K562 (cell line): ENCODE measurements at regions not wholly inside any gene's neighbourhood (a gene's known extent, or its start where the extent isn't known, plus 50 kb on each side); places are given as distances from the start of the nearest gene placed in this dataset.

Experiments used
- ATAC-seq: fragments of 200-7000 bp; cut with Tn5 transposase; 3 replicates; pipeline ENCODE4 v1.9.1; 2020; ENCODE audit warnings: moderate library complexity
- BruUV-seq: library from RNA; stranded (reverse); fragments of 400-500 nt; replicated peaks from 2 replicates; lab custom pipeline; 2021; lab: Mats Ljungman, UMichigan
- CTCF ChIA-PET: fragments of 300-600 bp; formaldehyde crosslinking; extraction: SDS; loops from one replicate; lab custom pipeline; 2021; ENCODE audit warnings: low intra/inter-chr PET ratio; lab: Yijun Ruan, JAX
- POLR2A ChIA-PET: fragments of 300-600, 350-650 bp; sonication (Branson Sonifier 250); formaldehyde crosslinking; extraction: SDS; loops from one replicate; lab custom pipeline; 2021; ENCODE audit warnings: antibody characterized with exemption, inconsistent platforms; lab: Yijun Ruan, JAX
- DNase-seq, 4 experiments: peaks; one replicate each; pipeline versions ENCODE4 v3.0.0 to v3.0.0-alpha.2; 2011 to 2018; ENCODE audit warnings: low spot score in 3 of 4, mixed read lengths in 3 of 4; ENCODE audit errors: extremely low read depth in 1 of 4
- FAIRE-seq: peaks from 2 replicates; lab custom pipeline; 2011; peaks lifted over from hg19 to GRCh38; lab: Jason Lieb, UNC
- H2AFZ ChIP-seq: 2 replicates; pipeline ENCODE4 v1.6.0; 2011; ENCODE audit warnings: low read depth, low read length, control low read depth, inconsistent platforms
- H3K27ac ChIP-seq: fragments of 200-600 bp; 3 replicates; pipeline ENCODE4 v1.8.0; 2011; ENCODE audit warnings: low read depth, mild to moderate bottlenecking, control low read depth, inconsistent platforms, low read length, moderate library complexity, mixed read lengths; ENCODE audit errors: extremely low read depth
- H3K27me3 ChIP-seq, 2 experiments: fragments of 300-600 bp in 1 of 2; 2 replicates in 1 of 2; 3 replicates in 1 of 2; pipeline versions ENCODE4 v1.6.0 to v1.8.0; 2011; ENCODE audit warnings: inconsistent platforms in 2 of 2, low read length in 2 of 2, mild to moderate bottlenecking in 1 of 2, mixed read lengths in 1 of 2, moderate library complexity in 1 of 2; ENCODE audit not compliant: control insufficient read depth in 2 of 2, insufficient read depth in 2 of 2
- H3K36me3 ChIP-seq: fragments of 300-600 bp; 3 replicates; pipeline ENCODE4 v1.8.0; 2011; ENCODE audit warnings: mild to moderate bottlenecking, low read length, inconsistent platforms; ENCODE audit not compliant: control insufficient read depth, insufficient read depth
- H3K4me1 ChIP-seq, 2 experiments: fragments of 200-600 bp in 1 of 2; replicated peaks in 1 of 2; 2 replicates in 1 of 2; 3 replicates in 1 of 2; pipeline versions ENCODE4 v1.5.1 to v1.8.0; 2011; ENCODE audit warnings: inconsistent platforms in 2 of 2, low read length in 2 of 2, mild to moderate bottlenecking in 1 of 2, mixed read lengths in 1 of 2, moderate library complexity in 1 of 2; ENCODE audit not compliant: control insufficient read depth in 2 of 2, insufficient read depth in 2 of 2
- H3K4me2 ChIP-seq: 2 replicates; pipeline ENCODE4 v1.6.1; 2011; ENCODE audit warnings: low read length, control low read depth, inconsistent platforms, mixed read lengths; ENCODE audit not compliant: insufficient read depth
- H3K4me3 ChIP-seq: fragments of 200-600 bp; sonication (generic), shearing (Covaris generic); 2 replicates; pipeline ENCODE4 v1.5.1; 2016; ENCODE audit warnings: control low read depth, inconsistent platforms
- H3K79me2 ChIP-seq: fragments of 200-600 bp; 3 replicates; pipeline ENCODE4 v1.8.0; 2011; ENCODE audit warnings: low read length, inconsistent platforms; ENCODE audit not compliant: control insufficient read depth, insufficient read depth
- H3K9ac ChIP-seq, 2 experiments: 2 replicates each; pipeline versions ENCODE4 v1.6.0 to v1.6.1; 2011; ENCODE audit warnings: low read depth in 2 of 2, low read length in 2 of 2, control low read depth in 1 of 2, inconsistent platforms in 1 of 2, mild to moderate bottlenecking in 1 of 2, mixed read lengths in 1 of 2; ENCODE audit not compliant: insufficient read depth in 1 of 2
- H3K9me1 ChIP-seq: one replicate; pipeline ENCODE4 v1.6.0; 2011; ENCODE audit warnings: inconsistent platforms, mild to moderate bottlenecking, low read length, moderate library complexity; ENCODE audit not compliant: control insufficient read depth, insufficient read depth
- H3K9me3 ChIP-seq: replicated peaks from 2 replicates; pipeline ENCODE4 v1.5.1; 2011; ENCODE audit warnings: low read depth, low read length, inconsistent platforms; ENCODE audit not compliant: control insufficient read depth, insufficient read depth
- H4K20me1 ChIP-seq: replicated peaks from 2 replicates; pipeline ENCODE4 v1.6.1; 2011; ENCODE audit warnings: low read length, inconsistent platforms, mixed read lengths; ENCODE audit not compliant: control insufficient read depth, insufficient read depth
- BACH1 ChIP-seq: fragments of 200-800 bp; sonication (Bioruptor generic); IDR thresholded peaks from 2 replicates; pipeline ENCODE4 v1.6.1; 2016; ENCODE audit warnings: missing genetic modification characterization, missing compliant biosample characterization
- CHD1 ChIP-seq: fragments of 200-600 bp; sonication (generic); IDR thresholded peaks from one replicate; pipeline ENCODE4 v1.6.1; 2012; ENCODE audit warnings: mild to moderate bottlenecking, moderate library complexity, low read length, inconsistent platforms
- CREBBP ChIP-seq: IDR thresholded peaks from one replicate; pipeline ENCODE4 v1.6.1; 2012; ENCODE audit warnings: low read depth, mild to moderate bottlenecking, control low read depth, inconsistent platforms, low read length
- MAFG ChIP-seq: fragments of 450-650 bp; conservative IDR thresholded peaks from 2 replicates; pipeline ENCODE4 v1.6.1; 2016; ENCODE audit warnings: missing genetic modification characterization, missing compliant biosample characterization
- MTA2 ChIP-seq: fragments of 450-650 bp; IDR thresholded peaks from 2 replicates; pipeline ENCODE4 v1.6.1; 2016; ENCODE audit warnings: low read depth
- PCBP1 ChIP-seq: fragments of 200-400 bp; formaldehyde crosslinking; IDR thresholded peaks from 2 replicates; pipeline ENCODE4 v1.6.1; 2018; ENCODE audit warnings: mild to moderate bottlenecking, low read depth, low read length; ENCODE audit not compliant: poor library complexity, severe bottlenecking
- PHTF2 ChIP-seq: fragments of 250-450 bp; sonication (Bioruptor Pico); IDR thresholded peaks from 2 replicates; pipeline ENCODE4 v1.5.0; 2021; ENCODE audit warnings: mild to moderate bottlenecking
- SMAD4 ChIP-seq: fragments of 250-450 bp; sonication (Bioruptor Pico); conservative IDR thresholded peaks from 2 replicates; pipeline ENCODE4 v1.8.0; 2021; ENCODE audit warnings: inconsistent platforms, mild to moderate bottlenecking, moderate library complexity
- TEAD1 ChIP-seq, 2 experiments: fragments of 450-650 bp in 1 of 2; sonication (generic) in 1 of 2; formaldehyde crosslinking; IDR thresholded peaks; 2 replicates each; pipeline versions ENCODE4 v1.4.0 to v1.8.0; 2020 to 2022; ENCODE audit warnings: mild to moderate bottlenecking in 2 of 2, missing genetic modification reagents in 1 of 2
- ZKSCAN3 ChIP-seq: fragments of 250-450 bp; sonication (Bioruptor Pico); IDR thresholded peaks from 2 replicates; pipeline ENCODE4 v1.4.0; 2020
- ZKSCAN8 ChIP-seq: fragments of 200-800 bp; sonication (Bioruptor generic); IDR thresholded peaks from 2 replicates; pipeline ENCODE4 v1.6.1; 2016; ENCODE audit warnings: missing genetic modification characterization, missing compliant biosample characterization
- ZNF217 ChIP-seq: sonication (generic); formaldehyde crosslinking; IDR thresholded peaks from 2 replicates; pipeline ENCODE4 v1.8.0; 2022; ENCODE audit warnings: mild to moderate bottlenecking, missing genetic modification reagents
- ZNF311 ChIP-seq: fragments of 250-450 bp; sonication (Bioruptor Pico); IDR thresholded peaks from 2 replicates; pipeline ENCODE4 v1.4.0; 2020; ENCODE audit warnings: mild to moderate bottlenecking, moderate library complexity
- ZNF79 ChIP-seq: fragments of 250-450 bp; sonication (Bioruptor Pico); IDR thresholded peaks from 2 replicates; pipeline ENCODE4 v1.4.0; 2020; ENCODE audit warnings: low read depth, mild to moderate bottlenecking, moderate library complexity
- WGBS: fragments of 100-300 bp; shearing (Covaris generic); methylation state at CpG from one replicate; pipeline ENCODE4 v1.1.6; 2016; ENCODE audit warnings: low coverage, mixed read lengths; ENCODE audit not compliant: insufficient coverage; ENCODE audit errors: missing lambda C conversion rate; 5-methylcytosine and 5-hydroxymethylcytosine counted together
- in situ Hi-C: fragments of 300-500 bp; cut with MboI; formaldehyde crosslinking; loops from 4 replicates; pipeline ENCODE4 v1.15.0; 2018; ENCODE audit warnings: inconsistent platforms, mixed read lengths
- intact Hi-C: fragments of 100-400 bp; cut with micrococcal nuclease; formaldehyde crosslinking; loops from 2 replicates; pipeline ENCODE4 v1.14.2; 2022
- TF ChIP-seq, protein P1 (sequence below): IDR thresholded peaks from 2 replicates; pipeline ENCODE4 v1.6.1; 2016; ENCODE audit warnings: missing genetic modification characterization, missing compliant biosample characterization
- TF ChIP-seq, protein P2 (sequence below): sonication (generic); formaldehyde crosslinking; IDR thresholded peaks from 2 replicates; pipeline ENCODE4 v1.8.0; 2022; ENCODE audit warnings: mild to moderate bottlenecking, missing genetic modification reagents, borderline replicate concordance

DNA sequence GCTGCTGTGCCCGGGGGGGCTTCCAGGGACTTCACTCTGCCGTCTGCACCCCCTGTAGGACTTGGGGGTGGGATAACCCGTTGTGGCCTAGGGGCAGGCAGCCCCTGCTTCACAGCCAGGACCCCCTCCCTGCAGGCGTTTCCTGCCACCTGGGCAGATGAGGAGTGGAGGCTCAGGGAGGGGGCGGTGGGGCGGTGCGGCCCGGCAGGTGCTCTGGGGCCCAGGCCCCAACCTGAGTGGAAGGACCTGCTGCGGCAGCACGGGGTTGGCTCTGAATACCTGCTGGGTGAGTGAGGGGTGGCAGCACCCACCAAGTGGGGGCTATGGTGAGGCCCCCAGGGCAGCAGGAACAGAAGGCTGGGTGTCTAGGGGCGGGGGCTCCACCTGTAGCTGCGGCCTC lies 78.6 kb upstream of the TTC34 start:
- Histone ChIP-seq H3K36me3 (no peaks in the 10 kb centered on the region), H3K4me3 (no peak overlapping the region), H2AFZ (no peak overlapping the region), H3K4me1 (peaks cover 0 to 11% of the 10 kb centered on the region in 2 experiments; a peak in 2 of 5 replicates), H3K9ac (no peak overlapping the region), H3K9me1 (no peaks in the 10 kb centered on the region), H3K27me3 (peaks cover 14 to 76% of the 10 kb centered on the region in 2 experiments; a peak in 3 of 5 replicates), H4K20me1 (no peaks in the 10 kb centered on the region; the same call in 1 of the 2 replicates), H3K79me2 (no peaks in the 10 kb centered on the region), H3K27ac (no peak overlapping the region), H3K4me2 (no peak overlapping the region), H3K9me3 (no peaks in the 10 kb centered on the region)
- FAIRE-seq (no peak), DNase-seq (no peak), ATAC-seq (no peak)
- in situ Hi-C loops (no loop called here), intact Hi-C loops (no loop called here)
- BruUV-seq = no TSS peak
- TF ChIP-seq ZNF217 (no peak), PCBP1 (no peak), ZNF311 (CRISPR knock-in tag) (no peak), MAFG (tag) (no peak), CHD1 (no peak), ZNF79 (CRISPR knock-in tag) (no peak), SMAD4 (CRISPR knock-in tag) (no peak), ZKSCAN8 (no peak), TEAD1 (CRISPR knock-in tag; IDR thresholded peaks at IDR 0.05) (no peak), ZKSCAN3 (CRISPR knock-in tag) (no peak), BACH1 (tag) (no peak), CREBBP (no peak), PHTF2 (CRISPR knock-in tag) (no peak), MTA2 (no peak)
- TF ChIP-seq, protein P1, sequence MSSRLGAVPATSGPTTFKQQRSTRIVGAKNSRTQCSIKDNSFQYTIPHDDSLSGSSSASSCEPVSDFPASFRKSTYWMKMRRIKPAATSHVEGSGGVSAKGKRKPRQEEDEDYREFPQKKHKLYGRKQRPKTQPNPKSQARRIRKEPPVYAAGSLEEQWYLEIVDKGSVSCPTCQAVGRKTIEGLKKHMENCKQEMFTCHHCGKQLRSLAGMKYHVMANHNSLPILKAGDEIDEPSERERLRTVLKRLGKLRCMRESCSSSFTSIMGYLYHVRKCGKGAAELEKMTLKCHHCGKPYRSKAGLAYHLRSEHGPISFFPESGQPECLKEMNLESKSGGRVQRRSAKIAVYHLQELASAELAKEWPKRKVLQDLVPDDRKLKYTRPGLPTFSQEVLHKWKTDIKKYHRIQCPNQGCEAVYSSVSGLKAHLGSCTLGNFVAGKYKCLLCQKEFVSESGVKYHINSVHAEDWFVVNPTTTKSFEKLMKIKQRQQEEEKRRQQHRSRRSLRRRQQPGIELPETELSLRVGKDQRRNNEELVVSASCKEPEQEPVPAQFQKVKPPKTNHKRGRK (tag) = no peak
- TF ChIP-seq, protein P2, sequence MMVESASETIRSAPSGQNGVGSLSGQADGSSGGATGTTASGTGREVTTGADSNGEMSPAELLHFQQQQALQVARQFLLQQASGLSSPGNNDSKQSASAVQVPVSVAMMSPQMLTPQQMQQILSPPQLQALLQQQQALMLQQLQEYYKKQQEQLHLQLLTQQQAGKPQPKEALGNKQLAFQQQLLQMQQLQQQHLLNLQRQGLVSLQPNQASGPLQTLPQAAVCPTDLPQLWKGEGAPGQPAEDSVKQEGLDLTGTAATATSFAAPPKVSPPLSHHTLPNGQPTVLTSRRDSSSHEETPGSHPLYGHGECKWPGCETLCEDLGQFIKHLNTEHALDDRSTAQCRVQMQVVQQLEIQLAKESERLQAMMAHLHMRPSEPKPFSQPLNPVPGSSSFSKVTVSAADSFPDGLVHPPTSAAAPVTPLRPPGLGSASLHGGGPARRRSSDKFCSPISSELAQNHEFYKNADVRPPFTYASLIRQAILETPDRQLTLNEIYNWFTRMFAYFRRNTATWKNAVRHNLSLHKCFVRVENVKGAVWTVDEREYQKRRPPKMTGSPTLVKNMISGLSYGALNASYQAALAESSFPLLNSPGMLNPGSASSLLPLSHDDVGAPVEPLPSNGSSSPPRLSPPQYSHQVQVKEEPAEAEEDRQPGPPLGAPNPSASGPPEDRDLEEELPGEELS (CRISPR knock-in tag) = no peak
- 0% methylated on average over 11 of the region's 12 CpGs for WGBS
- CTCF ChIA-PET = no interaction called here
- POLR2A ChIA-PET = interaction anchor here (1.0 kb wide), 1 partner anchor 9 kb away, joined by 3 read pairs; no protein-coding TSS in a partner anchor
